PC-9 (cell line): ENCODE measurements at regions not wholly inside any gene's neighbourhood (a gene's known extent, or its start where the extent isn't known, plus 50 kb on each side); places are given as distances from the start of the nearest gene placed in this dataset.

Experiments
- EZH2 ChIP-seq: fragments of 200-600 bp; sonication (generic); IDR thresholded peaks from 2 replicates; pipeline ENCODE4 v1.8.0; 2017; ENCODE audit warnings: antibody characterized with exemption, low read depth
- TF ChIP-seq, protein P1 (sequence below): fragments of 200-600 bp; sonication (generic); conservative IDR thresholded peaks from 2 replicates; pipeline ENCODE4 v1.6.1; 2017; ENCODE audit warnings: mixed run types, antibody characterized with exemption, mild to moderate bottlenecking, moderate library complexity

DNA sequence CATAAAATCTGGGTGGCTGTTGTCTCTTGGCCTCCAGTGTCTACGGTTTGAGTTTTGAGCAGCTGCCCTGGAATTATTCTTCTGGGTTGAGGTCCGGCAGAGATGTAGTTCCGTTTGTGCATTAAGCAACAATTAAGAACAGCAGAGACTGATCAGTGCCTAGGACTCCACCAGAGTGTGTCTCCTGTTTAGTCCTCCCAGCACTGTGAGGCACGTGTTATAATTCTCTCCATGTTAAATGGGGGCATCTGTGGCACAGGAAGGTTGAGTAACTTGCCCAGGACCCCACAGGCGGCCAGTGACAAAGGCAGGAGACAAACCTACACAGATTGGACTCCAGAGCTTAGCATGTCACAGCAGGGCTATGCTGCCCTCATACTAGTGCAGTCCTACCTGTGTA is 225.1 kb downstream of the CBLN1 start:
- TF ChIP-seq, protein P1, sequence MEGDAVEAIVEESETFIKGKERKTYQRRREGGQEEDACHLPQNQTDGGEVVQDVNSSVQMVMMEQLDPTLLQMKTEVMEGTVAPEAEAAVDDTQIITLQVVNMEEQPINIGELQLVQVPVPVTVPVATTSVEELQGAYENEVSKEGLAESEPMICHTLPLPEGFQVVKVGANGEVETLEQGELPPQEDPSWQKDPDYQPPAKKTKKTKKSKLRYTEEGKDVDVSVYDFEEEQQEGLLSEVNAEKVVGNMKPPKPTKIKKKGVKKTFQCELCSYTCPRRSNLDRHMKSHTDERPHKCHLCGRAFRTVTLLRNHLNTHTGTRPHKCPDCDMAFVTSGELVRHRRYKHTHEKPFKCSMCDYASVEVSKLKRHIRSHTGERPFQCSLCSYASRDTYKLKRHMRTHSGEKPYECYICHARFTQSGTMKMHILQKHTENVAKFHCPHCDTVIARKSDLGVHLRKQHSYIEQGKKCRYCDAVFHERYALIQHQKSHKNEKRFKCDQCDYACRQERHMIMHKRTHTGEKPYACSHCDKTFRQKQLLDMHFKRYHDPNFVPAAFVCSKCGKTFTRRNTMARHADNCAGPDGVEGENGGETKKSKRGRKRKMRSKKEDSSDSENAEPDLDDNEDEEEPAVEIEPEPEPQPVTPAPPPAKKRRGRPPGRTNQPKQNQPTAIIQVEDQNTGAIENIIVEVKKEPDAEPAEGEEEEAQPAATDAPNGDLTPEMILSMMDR: no peak
- no peak for TF ChIP-seq EZH2
